ENCODE measurements at regions not wholly inside any gene's neighbourhood (a gene's known extent, or its start where the extent isn't known, plus 50 kb on each side); places are given as distances from the start of the nearest gene placed in this dataset.

DNA sequence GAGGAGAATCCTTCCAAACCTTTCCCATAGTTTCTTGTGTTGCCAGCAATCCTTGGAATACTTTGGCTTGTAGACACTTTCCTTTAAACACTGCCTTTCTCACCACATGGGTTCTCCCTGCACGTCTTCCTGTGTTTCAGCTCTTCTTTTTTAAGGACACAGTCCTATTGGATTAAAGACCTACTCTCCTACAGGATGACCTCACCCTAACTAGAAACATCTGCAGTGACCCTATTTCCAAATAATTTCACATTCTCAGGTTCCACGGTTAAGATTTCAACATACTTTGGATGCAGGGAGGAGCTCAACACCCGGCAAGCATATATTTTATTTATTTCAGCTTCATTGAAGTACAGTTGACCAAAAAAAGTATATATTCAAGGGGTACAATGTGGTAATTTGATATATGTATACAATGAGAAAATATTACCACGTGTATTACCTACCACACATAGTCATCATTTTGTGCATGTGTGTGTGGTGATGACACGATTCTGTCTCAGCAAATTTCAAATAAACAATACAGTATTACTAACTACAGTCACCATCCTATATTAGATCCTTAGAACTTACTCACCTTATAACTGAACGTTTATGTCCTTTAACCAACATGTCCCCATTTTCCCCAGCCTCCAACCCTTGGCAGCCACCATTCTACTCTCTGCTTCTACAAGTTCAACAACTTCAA lies 745.0 kb downstream of the CBLN2 start:
- DNase-seq (ENCODE audit: low read depth) = peak; percentile 79
- TF ChIP-seq, protein P1, sequence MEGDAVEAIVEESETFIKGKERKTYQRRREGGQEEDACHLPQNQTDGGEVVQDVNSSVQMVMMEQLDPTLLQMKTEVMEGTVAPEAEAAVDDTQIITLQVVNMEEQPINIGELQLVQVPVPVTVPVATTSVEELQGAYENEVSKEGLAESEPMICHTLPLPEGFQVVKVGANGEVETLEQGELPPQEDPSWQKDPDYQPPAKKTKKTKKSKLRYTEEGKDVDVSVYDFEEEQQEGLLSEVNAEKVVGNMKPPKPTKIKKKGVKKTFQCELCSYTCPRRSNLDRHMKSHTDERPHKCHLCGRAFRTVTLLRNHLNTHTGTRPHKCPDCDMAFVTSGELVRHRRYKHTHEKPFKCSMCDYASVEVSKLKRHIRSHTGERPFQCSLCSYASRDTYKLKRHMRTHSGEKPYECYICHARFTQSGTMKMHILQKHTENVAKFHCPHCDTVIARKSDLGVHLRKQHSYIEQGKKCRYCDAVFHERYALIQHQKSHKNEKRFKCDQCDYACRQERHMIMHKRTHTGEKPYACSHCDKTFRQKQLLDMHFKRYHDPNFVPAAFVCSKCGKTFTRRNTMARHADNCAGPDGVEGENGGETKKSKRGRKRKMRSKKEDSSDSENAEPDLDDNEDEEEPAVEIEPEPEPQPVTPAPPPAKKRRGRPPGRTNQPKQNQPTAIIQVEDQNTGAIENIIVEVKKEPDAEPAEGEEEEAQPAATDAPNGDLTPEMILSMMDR (conservative IDR thresholded peaks at IDR 0.05; ENCODE audit: control insufficient read depth, insufficient read depth, low read depth, low read length) = no peak
- H3K4me3 ChIP-seq (ENCODE audit: control insufficient read depth, low read depth, low read length) = no peak overlapping the region

GRCh38 chr18:71797554-71797953 lies 746.6 kb downstream of the CBLN2 start:
- H3K4me3 ChIP-seq (ENCODE audit: control insufficient read depth, low read depth, low read length) = no peak overlapping the region
- no peak for DNase-seq (ENCODE audit: low read depth)
- TF ChIP-seq, protein P1 (conservative IDR thresholded peaks at IDR 0.05; ENCODE audit: control insufficient read depth, insufficient read depth, low read depth, low read length) = no peak

DNA sequence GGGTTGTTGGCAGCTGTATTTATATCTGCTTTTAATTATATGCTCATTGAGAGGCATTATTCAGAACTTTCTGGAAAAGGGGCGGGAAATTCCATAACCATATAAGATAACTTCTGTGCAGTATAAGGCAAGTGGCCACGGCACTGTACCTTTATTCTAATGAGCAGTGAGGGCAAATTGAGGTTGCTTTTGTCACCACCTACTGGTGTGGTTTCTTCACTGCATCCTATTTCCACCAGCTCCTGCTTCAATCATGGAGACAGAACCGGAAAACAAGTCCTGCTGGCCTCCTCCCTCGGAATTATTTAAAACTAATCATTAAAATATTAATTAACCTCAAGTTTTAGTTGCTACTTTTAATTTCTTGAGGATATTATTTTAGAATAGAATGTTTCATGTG lies 759.4 kb downstream of the CBLN2 start:
- DNase-seq (ENCODE audit: low read depth) = peak; percentile 5
- TF ChIP-seq, protein P1 (conservative IDR thresholded peaks at IDR 0.05; ENCODE audit: control insufficient read depth, insufficient read depth, low read depth, low read length) = peak; percentile 32

GRCh38 chr18:71760541-71760940 lies 783.6 kb downstream of the CBLN2 start:
- DNase-seq (ENCODE audit: low read depth) = no peak
- H3K4me3 ChIP-seq (ENCODE audit: control insufficient read depth, low read depth, low read length) = no peak overlapping the region
- TF ChIP-seq, protein P1 (conservative IDR thresholded peaks at IDR 0.05; ENCODE audit: control insufficient read depth, insufficient read depth, low read depth, low read length) = no peak

More for the DNA sequence above, 759.4 kb downstream of the CBLN2 start:
- no peak overlapping the region for H3K4me3 ChIP-seq (ENCODE audit: control insufficient read depth, low read depth, low read length)

DNA sequence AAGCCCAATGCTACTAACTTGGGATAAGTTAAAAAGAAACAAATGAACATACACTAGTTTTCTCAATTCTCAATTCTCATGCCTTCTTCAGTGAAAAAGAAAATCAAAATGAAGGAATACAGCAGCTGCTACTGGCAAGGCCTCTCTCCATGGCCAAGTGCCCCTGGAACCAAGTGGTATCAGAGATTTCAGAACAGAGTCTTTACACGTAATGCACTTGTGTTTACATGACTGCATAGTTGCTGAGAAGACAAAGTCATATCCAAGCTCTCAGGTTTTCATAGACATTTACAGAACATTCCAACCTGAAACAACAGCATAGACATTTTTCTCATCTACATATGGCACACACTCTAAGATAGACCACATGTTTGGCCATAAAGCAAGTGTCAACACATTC lies 789.9 kb downstream of the CBLN2 start:
- TF ChIP-seq, protein P1 (conservative IDR thresholded peaks at IDR 0.05; ENCODE audit: control insufficient read depth, insufficient read depth, low read depth, low read length) = no peak
- DNase-seq (ENCODE audit: low read depth) = no peak
- no peak overlapping the region for H3K4me3 ChIP-seq (ENCODE audit: control insufficient read depth, low read depth, low read length)

DNA sequence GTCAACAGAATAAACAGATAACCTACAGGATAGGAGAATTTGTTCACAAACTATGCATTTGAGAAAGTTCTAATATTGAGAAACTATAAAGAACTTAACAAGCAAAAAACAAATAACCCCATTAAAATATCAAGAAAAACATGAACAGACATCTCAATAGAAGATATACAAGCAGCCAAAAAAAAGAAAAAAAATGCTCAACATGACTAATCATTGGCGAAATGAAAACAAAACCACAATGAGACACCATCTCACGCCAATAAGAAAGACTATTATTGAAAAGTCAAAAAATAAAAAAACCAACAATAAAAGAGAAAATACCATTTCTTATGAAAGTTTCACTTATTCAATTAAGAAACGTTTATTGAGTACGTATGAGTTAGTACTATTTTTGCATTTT lies 800.5 kb downstream of the CBLN2 start:
- no peak for DNase-seq (ENCODE audit: low read depth)
- H3K4me3 ChIP-seq (ENCODE audit: control insufficient read depth, low read depth, low read length) = no peak overlapping the region
- TF ChIP-seq, protein P1 (conservative IDR thresholded peaks at IDR 0.05; ENCODE audit: control insufficient read depth, insufficient read depth, low read depth, low read length) = no peak
